HEK293 (cell line): ENCODE measurements at regions not wholly inside any gene's neighbourhood (a gene's known extent, or its start where the extent isn't known, plus 50 kb on each side); places are given as distances from the start of the nearest gene placed in this dataset.
A peak's percentile ranks its signal among the peaks of the same experiment; 100 is the strongest.

Experiments
- GFI1B ChIP-seq: fragments of 450-650 bp; formaldehyde crosslinking; IDR thresholded peaks from 2 replicates; pipeline ENCODE4 v1.5.1; 2016; ENCODE audit warnings: missing biosample characterization, missing genetic modification characterization
- GLIS1 ChIP-seq: fragments of 450-650 bp; formaldehyde crosslinking; IDR thresholded peaks from 2 replicates; pipeline ENCODE4 v1.5.1; 2016; ENCODE audit warnings: missing biosample characterization, missing genetic modification characterization
- GLIS2 ChIP-seq: fragments of 450-650 bp; formaldehyde crosslinking; IDR thresholded peaks from 2 replicates; pipeline ENCODE4 v1.5.1; 2016; ENCODE audit warnings: missing biosample characterization, missing genetic modification characterization
- HOXA7 ChIP-seq: sonication (generic); formaldehyde crosslinking; IDR thresholded peaks from 2 replicates; pipeline ENCODE4 v1.8.1; 2022; ENCODE audit warnings: missing genetic modification reagents, borderline replicate concordance
- IKZF3 ChIP-seq: fragments of 450-650 bp; IDR thresholded peaks from 2 replicates; pipeline ENCODE4 v1.5.0; 2018; ENCODE audit warnings: missing biosample characterization, mild to moderate bottlenecking, missing genetic modification characterization, moderate library complexity
- KLF1 ChIP-seq: fragments of 450-650 bp; formaldehyde crosslinking; IDR thresholded peaks from 2 replicates; pipeline ENCODE4 v1.5.1; 2016; ENCODE audit warnings: missing biosample characterization, missing genetic modification characterization
- KLF16 ChIP-seq: fragments of 450-650 bp; formaldehyde crosslinking; IDR thresholded peaks from 2 replicates; pipeline ENCODE4 v1.5.1; 2017; ENCODE audit warnings: missing biosample characterization, missing genetic modification characterization
- OVOL3 ChIP-seq: fragments of 450-650 bp; formaldehyde crosslinking; IDR thresholded peaks from 2 replicates; pipeline ENCODE4 v1.5.1; 2016; ENCODE audit warnings: missing biosample characterization, missing genetic modification characterization
- PRDM4 ChIP-seq: fragments of 450-650 bp; formaldehyde crosslinking; IDR thresholded peaks from 2 replicates; pipeline ENCODE4 v1.5.1; 2017; ENCODE audit warnings: missing biosample characterization, missing genetic modification characterization
- SP7 ChIP-seq: fragments of 450-650 bp; formaldehyde crosslinking; IDR thresholded peaks from 2 replicates; pipeline ENCODE4 v1.5.1; 2016; ENCODE audit warnings: missing biosample characterization, missing genetic modification characterization
- TRIM28 ChIP-seq: IDR thresholded peaks from 2 replicates; pipeline ENCODE4 v1.6.1; 2011; ENCODE audit warnings: low read length, control low read depth, borderline replicate concordance
- ZBTB20 ChIP-seq: fragments of 450-650 bp; formaldehyde crosslinking; IDR thresholded peaks from 2 replicates; pipeline ENCODE4 v1.5.1; 2016; ENCODE audit warnings: missing biosample characterization, missing genetic modification characterization
- ZBTB44 ChIP-seq: fragments of 450-650 bp; IDR thresholded peaks from 2 replicates; pipeline ENCODE4 v1.5.1; 2018; ENCODE audit warnings: missing biosample characterization, mild to moderate bottlenecking, missing genetic modification characterization
- ZFP41 ChIP-seq: fragments of 450-650 bp; formaldehyde crosslinking; IDR thresholded peaks from 2 replicates; pipeline ENCODE4 v1.5.1; 2016; ENCODE audit warnings: missing biosample characterization, missing genetic modification characterization, borderline replicate concordance
- ZNF112 ChIP-seq: fragments of 450-650 bp; formaldehyde crosslinking; IDR thresholded peaks from 2 replicates; pipeline ENCODE4 v1.5.0; 2017; ENCODE audit warnings: missing biosample characterization, missing genetic modification characterization
- ZNF155 ChIP-seq: fragments of 450-650 bp; formaldehyde crosslinking; IDR thresholded peaks from 2 replicates; pipeline ENCODE4 v1.5.1; 2016; ENCODE audit warnings: missing biosample characterization, missing genetic modification characterization
- ZNF157 ChIP-seq: fragments of 450-650 bp; formaldehyde crosslinking; IDR thresholded peaks from 2 replicates; pipeline ENCODE4 v1.5.1; 2016; ENCODE audit warnings: missing biosample characterization, missing genetic modification characterization
- ZNF174 ChIP-seq: fragments of 450-650 bp; formaldehyde crosslinking; IDR thresholded peaks from 2 replicates; pipeline ENCODE4 v1.5.0; 2017; ENCODE audit warnings: missing biosample characterization, mild to moderate bottlenecking, missing genetic modification characterization
- ZNF24 ChIP-seq: fragments of 450-650 bp; formaldehyde crosslinking; IDR thresholded peaks from 2 replicates; pipeline ENCODE4 v1.5.1; 2016; ENCODE audit warnings: missing biosample characterization, missing genetic modification characterization
- ZNF274 ChIP-seq, 2 experiments: fragments of 200-500 bp in 1 of 2; fragments of 450-650 bp in 1 of 2; sonication (Bioruptor generic) in 1 of 2; formaldehyde crosslinking in 1 of 2; IDR thresholded peaks; 2 replicates each; pipeline versions ENCODE4 v1.5.1 to v1.6.1; 2014 to 2016; ENCODE audit warnings: borderline replicate concordance in 1 of 2, inconsistent platforms in 1 of 2, low read length in 1 of 2, missing biosample characterization in 1 of 2, missing genetic modification characterization in 1 of 2
- ZNF292 ChIP-seq: fragments of 450-650 bp; formaldehyde crosslinking; IDR thresholded peaks from 2 replicates; pipeline ENCODE4 v1.5.1; 2016; ENCODE audit warnings: low read depth, missing biosample characterization, missing genetic modification characterization, borderline replicate concordance
- ZNF398 ChIP-seq: fragments of 450-650 bp; formaldehyde crosslinking; IDR thresholded peaks from 2 replicates; pipeline ENCODE4 v1.5.1; 2017; ENCODE audit warnings: missing biosample characterization, missing genetic modification characterization
- ZNF416 ChIP-seq: fragments of 450-650 bp; formaldehyde crosslinking; IDR thresholded peaks from 2 replicates; pipeline ENCODE4 v1.5.1; 2016; ENCODE audit warnings: missing biosample characterization, missing genetic modification characterization
- ZNF423 ChIP-seq: fragments of 450-650 bp; formaldehyde crosslinking; IDR thresholded peaks from 2 replicates; pipeline ENCODE4 v1.5.1; 2016; ENCODE audit warnings: missing biosample characterization, missing genetic modification characterization
- ZNF433 ChIP-seq: fragments of 450-650 bp; formaldehyde crosslinking; IDR thresholded peaks from 2 replicates; pipeline ENCODE4 v1.5.1; 2016; ENCODE audit warnings: missing biosample characterization, missing genetic modification characterization, low read depth
- ZNF48 ChIP-seq: fragments of 450-650 bp; formaldehyde crosslinking; IDR thresholded peaks from 2 replicates; pipeline ENCODE4 v1.5.1; 2016; ENCODE audit warnings: missing biosample characterization, missing genetic modification characterization
- ZNF544 ChIP-seq: fragments of 450-650 bp; formaldehyde crosslinking; IDR thresholded peaks from 2 replicates; pipeline ENCODE4 v1.5.0; 2017; ENCODE audit warnings: missing biosample characterization, missing genetic modification characterization
- ZNF549 ChIP-seq: fragments of 450-650 bp; IDR thresholded peaks from 2 replicates; pipeline ENCODE4 v1.5.1; 2018; ENCODE audit warnings: missing biosample characterization, missing genetic modification characterization, mild to moderate bottlenecking, inconsistent platforms, moderate library complexity
- ZNF558 ChIP-seq: fragments of 450-650 bp; formaldehyde crosslinking; IDR thresholded peaks from 2 replicates; pipeline ENCODE4 v1.5.1; 2016; ENCODE audit warnings: missing biosample characterization, missing genetic modification characterization
- ZNF561 ChIP-seq: fragments of 450-650 bp; IDR thresholded peaks from 2 replicates; pipeline ENCODE4 v1.5.1; 2018; ENCODE audit warnings: missing biosample characterization, missing genetic modification characterization, borderline replicate concordance
- ZNF580 ChIP-seq: fragments of 450-650 bp; formaldehyde crosslinking; IDR thresholded peaks from 2 replicates; pipeline ENCODE4 v1.5.1; 2016; ENCODE audit warnings: missing biosample characterization, missing genetic modification characterization
- ZNF777 ChIP-seq: fragments of 450-650 bp; formaldehyde crosslinking; IDR thresholded peaks from 2 replicates; pipeline ENCODE4 v1.5.1; 2017; ENCODE audit warnings: missing biosample characterization, missing genetic modification characterization, borderline replicate concordance
- ZNF792 ChIP-seq: fragments of 450-650 bp; formaldehyde crosslinking; IDR thresholded peaks from 2 replicates; pipeline ENCODE4 v1.5.1; 2016; ENCODE audit warnings: missing biosample characterization, missing genetic modification characterization
- ZSCAN30 ChIP-seq: fragments of 450-650 bp; IDR thresholded peaks from 2 replicates; pipeline ENCODE4 v1.5.1; 2018; ENCODE audit warnings: missing biosample characterization, mild to moderate bottlenecking, missing genetic modification characterization, moderate library complexity

GRCh38 chr6:28606424-28607391 is 81.0 kb downstream of the GPX5 start (continued):
- TF ChIP-seq PRDM4 (tag by site-specific recombination) (0 out of 2 replicates have a peak, but pooled peaks have one; percentile 12), ZNF155 (tag by site-specific recombination) (no peak), ZNF48 (tag by site-specific recombination) (no peak), ZNF174 (tag by site-specific recombination) (no peak), ZNF157 (tag by site-specific recombination) (no peak), ZNF274 (IDR thresholded peaks at IDR 0.05; ENCODE audit: low read length) (no peak), ZNF274 (tag by site-specific recombination; IDR thresholded peaks at IDR 0.05; ENCODE audit: borderline replicate concordance) (no peak), ZBTB20 (tag by site-specific recombination) (peak; percentile 63), ZNF558 (tag by site-specific recombination) (peak; percentile 82; the same call in 1 of the 2 replicates), ZNF580 (peak; percentile 85), ZFP41 (no peak), ZNF24 (tag by site-specific recombination) (peak; percentile 82; the same call in 1 of the 2 replicates), ZNF792 (tag by site-specific recombination) (0 out of 2 replicates have a peak, but pooled peaks have one; percentile 72), GLIS1 (tag by site-specific recombination) (peak; percentile 51; the same call in 1 of the 2 replicates), SP7 (tag by site-specific recombination) (peak; percentile 78), ZNF398 (tag by site-specific recombination) (peak; percentile 67), IKZF3 (peak; percentile 63; the same call in 1 of the 2 replicates), ZNF544 (tag by site-specific recombination) (no peak), KLF16 (peak; percentile 44; the same call in 1 of the 2 replicates), ZNF112 (no peak), ZNF416 (no peak), ZNF423 (peak; percentile 16; the same call in 1 of the 2 replicates), GFI1B (tag by site-specific recombination) (0 out of 2 replicates have a peak, but pooled peaks have one; percentile 19), ZSCAN30 (tag by site-specific recombination) (peak; percentile 92), ZBTB44 (tag by site-specific recombination) (peak; percentile 95), ZNF561 (tag by site-specific recombination) (peak; percentile 82), KLF1 (no peak), ZNF549 (peak; percentile 79), ZNF292 (tag by site-specific recombination) (no peak), HOXA7 (no peak), TRIM28 (peak; percentile 95), ZNF777 (tag by site-specific recombination) (peak; percentile 90), ZNF433 (tag by site-specific recombination) (peak; percentile 17; the same call in 1 of the 2 replicates), GLIS2 (tag by site-specific recombination) (peak; percentile 82), OVOL3 (tag by site-specific recombination) (0 out of 2 replicates have a peak, but pooled peaks have one; percentile 32)
